NCI-H1105 (cell line): ENCODE measurements at regions not wholly inside any gene's neighbourhood (a gene's known extent, or its start where the extent isn't known, plus 50 kb on each side); places are given as distances from the start of the nearest gene placed in this dataset.
"Not testable (repeated sequence)": the region's sequence is repeated elsewhere in the genome, so short reads cannot be mapped to it uniquely, and the experiment has no call there.

Experiments used
- DNase-seq: peaks from one replicate; lab custom pipeline; 2025; lab: John Stamatoyannopoulos, UW

DNA sequence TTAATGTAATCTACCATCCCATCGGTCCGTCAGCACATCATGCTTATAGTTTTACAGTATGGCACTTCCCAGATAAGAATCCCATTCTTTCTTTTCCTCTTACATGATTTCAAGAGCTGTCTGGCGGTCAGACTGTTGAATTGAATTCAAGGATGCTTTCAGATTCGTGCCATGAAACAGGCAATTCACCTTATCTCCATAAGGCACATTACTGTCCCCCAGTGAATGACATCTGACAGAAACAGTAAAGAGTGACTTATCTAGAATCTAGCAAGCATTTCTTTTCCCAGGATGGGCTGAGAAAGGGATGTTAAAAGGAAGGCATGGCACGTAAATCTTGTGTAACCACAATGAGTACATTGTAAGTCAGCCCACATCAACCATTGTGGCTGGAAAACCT, 61.1 kb upstream of the SEM1 start:
- DNase-seq, result no peak

DNA sequence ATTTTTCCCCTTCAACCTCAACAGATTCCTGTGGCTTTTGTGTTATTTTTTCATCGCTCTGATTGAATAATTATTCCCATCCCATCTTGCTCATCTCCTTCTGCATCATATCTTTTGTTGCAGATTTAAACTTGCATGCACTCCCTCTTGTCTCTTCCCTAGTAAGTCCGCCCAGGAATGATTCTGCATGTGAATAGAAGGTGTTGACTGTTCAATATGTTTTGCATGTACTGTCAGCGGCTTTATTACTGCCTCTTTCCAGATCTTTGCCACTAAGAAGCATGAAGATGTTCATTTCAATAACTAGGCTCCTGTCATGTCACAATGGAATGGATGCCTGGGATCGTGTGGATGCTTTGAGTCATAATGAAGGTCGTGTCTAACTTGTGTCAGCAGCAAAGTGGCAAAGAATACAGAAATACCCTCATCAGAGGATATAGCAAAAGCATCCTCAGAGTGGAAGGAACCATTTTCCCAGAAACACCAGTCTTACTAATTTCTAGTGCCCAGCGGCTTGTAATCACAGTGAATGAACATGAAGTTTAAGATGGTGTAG, 62.6 kb upstream of the SEM1 start:
- DNase-seq, result no peak

- no peak for DNase-seq
Observed at GRCh38 chr7:96773483-96773882, 63.8 kb upstream of the SEM1 start.

DNA sequence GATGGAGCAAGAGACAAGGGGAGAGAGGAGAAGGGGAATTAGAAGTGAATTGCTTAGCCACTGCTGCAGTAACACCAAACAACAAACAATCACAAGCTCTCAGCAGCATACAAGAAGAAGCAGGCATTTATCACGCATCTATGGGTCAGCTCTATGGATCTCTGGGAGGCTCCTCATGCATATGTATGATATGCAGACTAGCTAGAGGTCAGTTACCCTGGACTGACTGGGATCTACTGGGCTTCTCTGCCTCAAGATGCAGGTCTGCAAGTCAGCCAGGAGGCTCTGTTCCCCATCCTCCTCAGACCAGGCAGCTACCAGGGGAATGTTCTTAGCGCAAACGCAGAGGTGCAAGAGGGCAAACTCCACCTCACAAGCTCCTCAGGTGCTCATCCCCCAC, 64.7 kb upstream of the SEM1 start:
- no peak for DNase-seq

DNA sequence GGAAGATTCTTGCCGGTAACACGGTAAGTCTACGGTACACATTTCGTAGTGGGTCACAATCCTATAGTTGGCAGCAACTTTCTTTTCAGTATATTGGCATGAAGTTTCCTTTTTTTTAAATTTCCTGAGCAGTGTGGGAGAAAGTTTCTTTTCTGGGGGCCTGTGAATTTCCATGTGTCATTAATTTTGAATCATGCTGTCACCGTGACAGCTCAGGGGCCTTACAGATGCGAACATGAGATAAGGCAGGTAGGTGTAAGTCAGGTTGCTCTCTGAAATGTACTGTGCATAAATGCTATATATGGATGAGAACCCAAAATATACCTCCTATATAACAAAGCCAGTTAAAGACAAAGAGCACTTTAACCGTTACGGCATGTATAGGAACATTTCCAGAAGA, 65.4 kb upstream of the SEM1 start:
- no peak for DNase-seq

DNA sequence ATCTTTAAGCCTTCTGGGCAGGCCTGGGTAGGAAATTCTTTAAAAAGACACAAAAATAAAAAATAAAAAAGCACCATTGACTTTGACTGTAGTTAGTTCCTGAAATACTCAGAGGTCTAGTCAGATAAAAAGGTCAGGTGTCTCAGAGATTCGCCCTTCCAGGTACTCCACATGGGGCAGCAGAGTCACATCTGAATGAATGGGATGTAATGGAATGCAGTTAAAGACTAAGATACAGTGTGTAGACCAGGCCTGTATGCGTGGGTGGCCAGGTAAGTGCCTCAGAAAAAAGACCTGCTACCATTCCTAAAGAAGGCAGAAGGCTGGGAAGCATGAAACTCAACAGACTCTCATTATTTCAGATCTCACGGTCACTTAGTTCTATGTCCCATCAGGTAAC, 68.6 kb upstream of the SEM1 start:
- no peak for DNase-seq

DNA sequence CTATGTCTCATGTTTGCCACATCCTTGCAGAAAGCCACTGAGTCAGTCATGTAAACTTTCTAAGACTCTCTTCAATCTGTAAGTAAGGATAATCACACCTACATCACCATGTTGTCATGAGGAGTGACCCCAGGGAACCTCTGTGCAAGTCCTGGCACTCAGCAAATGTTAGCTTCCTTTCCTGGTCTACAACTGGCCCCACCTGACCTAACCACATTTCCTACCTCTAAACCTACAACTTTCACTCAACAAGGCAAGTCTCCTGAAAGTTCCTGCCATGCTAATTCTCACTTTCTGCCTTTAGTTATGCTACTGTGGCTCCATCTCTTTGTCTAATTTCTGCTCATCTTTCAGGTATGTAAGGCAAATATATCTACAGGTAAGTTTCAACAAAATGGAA, 72.3 kb upstream of the SEM1 start:
- DNase-seq, result no peak

- DNase-seq, result not testable (repeated sequence)
Observed at GRCh38 chr7:96782686-96783298, 73.1 kb upstream of the SEM1 start.

- DNase-seq, result no peak
Observed at GRCh38 chr7:96784597-96784996, 75.0 kb upstream of the SEM1 start.

DNA sequence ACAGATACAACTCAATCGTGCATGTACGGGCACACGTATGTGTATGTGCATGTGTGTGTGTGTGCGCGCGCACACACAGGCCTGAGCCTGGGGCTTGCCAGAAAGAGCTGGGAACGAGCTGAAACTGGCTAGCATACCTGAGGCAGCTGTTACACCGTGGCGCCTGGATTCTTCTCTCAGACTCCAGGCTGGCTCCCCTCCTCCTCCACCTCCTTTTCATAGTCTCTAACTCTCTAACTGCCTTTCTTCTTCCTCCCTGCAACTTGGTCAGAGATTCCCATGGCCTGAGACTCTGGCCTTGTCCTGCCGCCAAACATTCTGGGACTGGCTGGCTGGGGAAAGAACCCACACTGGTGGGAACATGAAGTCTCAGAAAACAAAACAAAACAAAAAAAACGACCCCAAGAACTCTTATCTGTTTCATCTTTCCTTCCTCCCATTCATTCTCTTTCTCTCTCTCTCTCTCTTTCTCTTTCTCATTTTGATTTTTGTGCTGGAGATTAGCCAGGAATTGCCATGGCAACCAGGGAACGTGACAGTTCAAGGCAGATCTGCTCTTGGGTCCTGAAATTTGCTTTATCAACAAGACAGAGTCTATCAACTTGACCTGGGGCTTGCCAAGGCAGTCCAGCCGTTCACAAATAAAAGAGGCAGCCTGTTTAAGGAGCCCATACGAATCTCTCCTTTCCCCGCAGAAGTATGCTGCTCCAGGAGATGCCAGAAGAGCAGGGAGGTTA, 76.8 kb upstream of the SEM1 start:
- peak; percentile 91 for DNase-seq

DNA sequence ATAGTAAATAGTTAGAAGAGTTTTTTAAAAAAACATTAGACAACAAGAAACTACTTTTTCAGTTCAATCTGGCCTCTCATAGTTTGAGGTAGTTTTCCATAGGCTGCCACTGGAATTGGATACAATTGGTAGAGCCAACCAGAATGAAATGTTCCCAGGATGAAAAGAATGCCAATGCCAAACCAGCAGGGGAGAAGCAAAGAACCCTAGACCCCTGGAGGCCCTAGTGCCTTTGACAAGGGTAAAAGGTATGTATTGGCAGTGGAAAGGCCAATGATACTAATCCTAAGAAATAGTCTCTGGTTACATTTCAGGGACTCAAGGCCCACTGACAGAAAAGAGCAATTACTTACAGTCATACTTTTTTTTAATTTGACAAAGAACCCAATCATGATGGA, 77.4 kb upstream of the SEM1 start:
- DNase-seq, result no peak

- no peak for DNase-seq
Observed at GRCh38 chr7:96789914-96790313, 80.3 kb upstream of the SEM1 start.

DNA sequence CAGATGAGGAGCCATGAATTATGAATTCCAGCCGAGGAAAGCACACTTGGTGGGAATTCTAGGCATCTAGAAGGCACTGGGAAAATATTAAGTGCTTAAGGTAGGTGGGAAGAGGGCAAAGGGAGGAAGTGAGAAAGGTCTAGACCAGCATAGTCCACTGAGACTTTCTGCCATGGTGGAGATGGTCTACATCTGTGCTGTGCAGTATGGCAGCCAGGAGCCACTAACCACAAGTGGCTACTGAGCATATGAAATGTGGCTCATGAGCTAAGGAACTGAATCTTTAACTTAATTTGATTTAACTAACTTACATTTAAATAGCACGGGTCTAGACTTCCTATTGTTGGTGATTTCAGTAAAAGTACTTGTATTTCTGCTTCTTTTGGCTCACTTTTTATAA, 82.5 kb upstream of the SEM1 start:
- DNase-seq, result no peak

DNA sequence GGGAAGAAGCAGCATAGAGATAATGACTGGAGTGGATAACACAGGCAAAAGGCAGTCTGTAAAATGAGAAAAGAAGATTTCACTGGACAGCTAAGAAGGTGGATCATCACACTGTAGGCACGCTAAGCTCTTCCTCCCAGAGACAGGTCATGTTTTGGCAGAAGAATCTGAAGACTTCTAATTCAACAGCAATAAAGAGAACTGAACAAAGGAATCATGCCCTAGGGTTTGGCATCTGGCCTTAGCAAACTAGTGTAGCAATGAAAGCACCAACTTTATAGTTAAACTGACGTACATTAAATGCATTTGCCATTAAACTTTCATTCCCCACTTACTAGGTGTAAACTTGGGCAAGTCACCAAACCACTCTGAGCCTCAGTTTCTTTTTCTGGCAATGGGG, 84.4 kb upstream of the SEM1 start:
- DNase-seq, result no peak

DNA sequence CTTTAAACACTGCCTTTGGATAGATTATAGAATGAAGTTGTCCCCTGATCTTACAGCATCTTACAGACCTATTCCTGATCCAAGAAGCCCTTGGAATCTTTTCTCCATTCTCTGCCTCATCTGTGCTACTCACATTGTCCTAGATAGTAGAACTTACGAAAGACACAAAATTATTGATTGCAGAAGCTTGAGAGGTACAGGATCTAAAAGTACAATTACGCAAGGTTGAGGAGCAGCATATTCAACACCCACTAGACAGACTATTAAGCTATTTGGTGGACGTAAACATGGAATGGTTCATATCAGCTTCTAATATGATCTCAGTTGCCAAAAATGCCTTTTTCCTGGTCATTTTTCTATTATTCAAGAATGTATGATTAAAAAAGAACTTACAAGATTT, 90.5 kb upstream of the SEM1 start:
- no peak for DNase-seq

GRCh38 chr7:96800824-96801223, 91.2 kb upstream of the SEM1 start:
- DNase-seq, result no peak

DNA sequence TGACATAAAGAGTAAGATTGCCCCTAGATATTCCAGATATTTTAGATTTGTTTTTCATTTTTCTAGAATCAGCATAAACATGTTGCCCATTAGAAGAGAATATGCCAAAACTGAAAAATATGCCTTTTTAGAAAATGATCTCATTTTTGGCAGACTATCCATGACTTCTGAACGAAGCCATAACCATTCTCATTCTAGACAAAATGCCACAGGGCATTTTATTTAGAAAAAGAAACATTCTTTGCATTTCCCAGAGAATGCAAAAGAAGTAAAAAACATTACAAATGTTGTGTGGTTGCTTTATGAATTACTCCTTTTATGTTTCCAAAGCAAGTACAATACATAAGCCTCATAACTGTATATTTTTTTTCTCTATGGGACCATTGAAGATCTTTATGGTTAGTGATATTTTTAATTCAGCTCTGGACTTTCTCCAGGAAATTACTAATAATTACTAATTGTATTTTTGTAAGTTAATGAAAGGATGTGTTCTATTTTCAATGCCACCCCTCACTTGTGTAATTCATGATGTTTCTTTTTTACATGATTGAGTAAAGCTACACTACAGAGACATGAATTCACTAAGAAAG, 109.6 kb upstream of the SEM1 start:
- DNase-seq, result no peak

- not testable (repeated sequence) for DNase-seq
Observed at GRCh38 chr7:96821131-96821530, 111.5 kb upstream of the SEM1 start.

DNA sequence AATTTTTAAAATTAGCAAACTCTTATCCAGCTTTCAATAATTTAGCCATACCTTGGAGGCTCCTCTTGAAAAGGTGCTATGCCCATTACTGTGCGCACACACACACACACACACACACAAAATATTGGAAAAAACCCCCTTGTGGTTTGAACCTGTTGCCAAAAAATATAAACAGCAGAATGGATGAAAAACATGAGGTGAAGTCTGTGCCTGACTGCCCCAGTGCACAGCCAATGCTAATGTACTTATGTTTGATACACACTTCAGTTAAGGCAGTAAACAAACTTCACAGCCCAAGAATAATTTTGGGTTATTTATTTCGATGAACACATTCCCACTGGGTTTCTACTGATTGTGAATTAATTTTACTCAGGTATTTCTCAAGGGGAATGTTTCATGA, 113.2 kb upstream of the SEM1 start:
- no peak for DNase-seq

- DNase-seq, result no peak
Observed at GRCh38 chr7:96823274-96823673, 113.6 kb upstream of the SEM1 start.

- no peak for DNase-seq
Observed at GRCh38 chr7:96824686-96825085, 115.0 kb upstream of the SEM1 start.

GRCh38 chr7:96825285-96825684, 115.6 kb upstream of the SEM1 start:
- DNase-seq, result no peak

DNA sequence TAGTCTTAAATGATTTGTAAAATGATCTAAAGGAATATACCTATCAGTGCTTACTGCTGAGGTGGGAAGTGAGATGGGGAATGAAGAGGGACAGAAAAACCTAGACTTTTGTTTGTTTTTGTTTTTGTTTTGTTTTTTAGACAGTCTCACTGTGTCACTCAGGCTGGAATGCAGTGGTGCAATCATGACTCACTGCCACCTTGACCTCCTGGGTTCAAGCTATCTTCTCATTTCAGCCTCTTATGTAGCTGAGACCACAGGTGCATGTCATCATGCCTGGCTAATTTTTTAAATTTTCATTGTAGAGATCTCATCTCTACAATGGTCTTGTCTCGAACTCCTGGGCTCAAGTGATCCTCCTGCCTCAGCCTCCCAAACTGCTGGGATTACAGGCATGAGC, 116.4 kb upstream of the SEM1 start:
- no peak for DNase-seq
